IMR-90 (cell line): ENCODE measurements at regions not wholly inside any gene's neighbourhood (a gene's known extent, or its start where the extent isn't known, plus 50 kb on each side); places are given as distances from the start of the nearest gene placed in this dataset.

Experiments
- ATAC-seq: fragments of 200-7000 bp; cut with Tn5 transposase; 2 replicates; pipeline ENCODE4 v1.9.1; 2020; ENCODE audit warnings: low read depth, mild to moderate bottlenecking, moderate library complexity
- BruUV-seq: library from RNA; stranded (reverse); fragments of 400-500 nt; replicated peaks from 2 replicates; lab custom pipeline; 2021; lab: Mats Ljungman, UMichigan
- CTCF ChIA-PET: fragments of 300-600 bp; formaldehyde crosslinking; extraction: SDS; loops from one replicate; lab custom pipeline; 2021; ENCODE audit warnings: antibody characterized with exemption; lab: Yijun Ruan, JAX
- POLR2A ChIA-PET: fragments of 300-600 bp; sonication (Branson Sonifier 250); formaldehyde crosslinking; loops from one replicate; lab custom pipeline; 2022; ENCODE audit warnings: antibody characterized with exemption; ENCODE audit not compliant: unreplicated experiment; lab: Charles Lee
- DNase-seq: peaks from one replicate; pipeline ENCODE4 v3.0.0; 2013
- H2AFZ ChIP-seq: replicated peaks from 2 replicates; pipeline ENCODE3; 2013; ENCODE audit warnings: low read length, mild to moderate bottlenecking; ENCODE audit not compliant: poor library complexity
- H2AK5ac ChIP-seq: 2 replicates; pipeline ENCODE4 v1.6.1; 2013; ENCODE audit warnings: low read depth, low read length, inconsistent platforms
- H2AK9ac ChIP-seq: replicated peaks from 2 replicates; pipeline ENCODE3; 2013; ENCODE audit warnings: mild to moderate bottlenecking, low read depth, low read length, moderate library complexity; ENCODE audit not compliant: poor library complexity
- H2BK120ac ChIP-seq: 2 replicates; pipeline ENCODE4 v1.6.1; 2013; ENCODE audit warnings: low read depth, low read length, inconsistent platforms
- H2BK15ac ChIP-seq: 3 replicates; pipeline ENCODE4 v1.6.1; 2013; ENCODE audit warnings: low read depth, low read length, inconsistent platforms
- H2BK20ac ChIP-seq: 2 replicates; pipeline ENCODE4 v1.6.1; 2013; ENCODE audit warnings: low read depth, mild to moderate bottlenecking, inconsistent platforms, low read length, moderate library complexity
- H2BK5ac ChIP-seq: 2 replicates; pipeline ENCODE4 v1.6.1; 2013; ENCODE audit warnings: mild to moderate bottlenecking, low read depth, low read length, inconsistent platforms; ENCODE audit not compliant: poor library complexity, severe bottlenecking
- H3K14ac ChIP-seq: replicated peaks from 2 replicates; pipeline ENCODE4 v1.6.1; 2013; ENCODE audit warnings: low read depth, low read length, inconsistent platforms
- H3K18ac ChIP-seq: 2 replicates; pipeline ENCODE4 v1.6.1; 2013; ENCODE audit warnings: low read depth, low read length, control low read depth
- H3K23ac ChIP-seq: 2 replicates; pipeline ENCODE4 v1.6.1; 2013; ENCODE audit warnings: low read depth, low read length, inconsistent platforms
- H3K27ac ChIP-seq: 2 replicates; pipeline ENCODE4 v1.5.1; 2013; ENCODE audit warnings: mild to moderate bottlenecking, control low read depth, low read length; ENCODE audit not compliant: insufficient read depth
- H3K27me3 ChIP-seq: 2 replicates; pipeline ENCODE4 v1.6.1; 2013; ENCODE audit warnings: low read length; ENCODE audit not compliant: control insufficient read depth, insufficient read depth
- H3K36me3 ChIP-seq: 2 replicates; pipeline ENCODE4 v1.6.1; 2013; ENCODE audit warnings: low read length, mixed read lengths; ENCODE audit not compliant: control insufficient read depth, insufficient read depth
- H3K4ac ChIP-seq: 2 replicates; pipeline ENCODE4 v1.6.1; 2013; ENCODE audit warnings: low read depth, low read length, inconsistent platforms
- H3K4me1 ChIP-seq: 2 replicates; pipeline ENCODE4 v1.6.1; 2013; ENCODE audit warnings: low read length, mixed read lengths; ENCODE audit not compliant: control insufficient read depth, insufficient read depth
- H3K4me2 ChIP-seq: 2 replicates; pipeline ENCODE4 v1.6.1; 2013; ENCODE audit warnings: low read depth, mild to moderate bottlenecking, control low read depth, low read length, moderate library complexity
- H3K4me3 ChIP-seq: 2 replicates; pipeline ENCODE4 v1.5.1; 2013; ENCODE audit warnings: low read depth, mild to moderate bottlenecking, control low read depth, low read length, moderate library complexity; ENCODE audit not compliant: insufficient read depth
- H3K56ac ChIP-seq: 2 replicates; pipeline ENCODE4 v1.6.1; 2013; ENCODE audit warnings: low read length, inconsistent platforms; ENCODE audit not compliant: insufficient read depth; ENCODE audit errors: extremely low read depth
- H3K79me1 ChIP-seq, 2 experiments: 2 replicates each; pipeline ENCODE4 v1.6.1; 2013; ENCODE audit warnings: low read length in 2 of 2, inconsistent platforms in 1 of 2, low read depth in 1 of 2
- H3K9ac ChIP-seq: 2 replicates; pipeline ENCODE4 v1.6.1; 2013; ENCODE audit warnings: low read depth, low read length, control low read depth
- H3K9me1 ChIP-seq: 2 replicates; pipeline ENCODE4 v1.6.1; 2013; ENCODE audit warnings: low read length, inconsistent platforms; ENCODE audit not compliant: insufficient read depth
- H3K9me3 ChIP-seq: 2 replicates; pipeline ENCODE4 v1.6.1; 2013; ENCODE audit warnings: low read length; ENCODE audit not compliant: control insufficient read depth, insufficient read depth
- H4K20me1 ChIP-seq: 2 replicates; pipeline ENCODE4 v1.6.1; 2013; ENCODE audit warnings: low read length, inconsistent platforms; ENCODE audit not compliant: insufficient read depth
- H4K5ac ChIP-seq: 2 replicates; pipeline ENCODE4 v1.6.1; 2013; ENCODE audit warnings: mild to moderate bottlenecking, low read depth, low read length, control low read depth
- H4K8ac ChIP-seq, 2 experiments: 2 replicates each; pipeline ENCODE4 v1.6.1; 2013; ENCODE audit warnings: low read depth in 2 of 2, low read length in 2 of 2, control low read depth in 1 of 2, inconsistent platforms in 1 of 2
- H4K91ac ChIP-seq: 2 replicates; pipeline ENCODE4 v1.6.1; 2013; ENCODE audit warnings: low read depth, low read length, inconsistent platforms; ENCODE audit not compliant: insufficient read depth
- BHLHE40 ChIP-seq: fragments of 150-350 bp; IDR thresholded peaks from 2 replicates; pipeline ENCODE4 v1.6.1; 2016; ENCODE audit warnings: mild to moderate bottlenecking, low read depth, low read length
- CEBPB ChIP-seq: IDR thresholded peaks from 2 replicates; pipeline ENCODE4 v1.6.1; 2012; ENCODE audit warnings: low read depth, low read length, improper control_type of control experiment
- CHD1 ChIP-seq: IDR thresholded peaks from 2 replicates; pipeline ENCODE4 v1.6.1; 2012; ENCODE audit warnings: low read depth, low read length, improper control_type of control experiment
- CTCF ChIP-seq: conservative IDR thresholded peaks from 2 replicates; pipeline ENCODE4 v1.5.1; 2012; ENCODE audit warnings: mild to moderate bottlenecking, low read depth, low read length, improper control_type of control experiment
- FOS ChIP-seq: fragments of 150-350 bp; IDR thresholded peaks from 2 replicates; pipeline ENCODE4 v1.6.1; 2016; ENCODE audit warnings: low read depth, low read length
- MAFK ChIP-seq: IDR thresholded peaks from 2 replicates; pipeline ENCODE4 v1.6.1; 2012; ENCODE audit warnings: low read depth, low read length, improper control_type of control experiment
- MAZ ChIP-seq: IDR thresholded peaks from 2 replicates; pipeline ENCODE4 v1.6.1; 2012; ENCODE audit warnings: low read depth, mild to moderate bottlenecking, low read length, improper control_type of control experiment, moderate library complexity, borderline replicate concordance
- MXI1 ChIP-seq: IDR thresholded peaks from 2 replicates; pipeline ENCODE4 v1.6.1; 2012; ENCODE audit warnings: low read depth, mild to moderate bottlenecking, low read length, moderate library complexity, borderline replicate concordance
- NFE2L2 ChIP-seq: fragments of 150-350 bp; IDR thresholded peaks from 2 replicates; pipeline ENCODE4 v1.6.1; 2016; ENCODE audit warnings: low read depth, mild to moderate bottlenecking, low read length
- POLR2A ChIP-seq: IDR thresholded peaks from 2 replicates; pipeline ENCODE4 v1.6.1; 2012; ENCODE audit warnings: mild to moderate bottlenecking, low read depth, low read length
- RAD21 ChIP-seq: IDR thresholded peaks from 2 replicates; pipeline ENCODE4 v1.6.1; 2012; ENCODE audit warnings: low read length, improper control_type of control experiment
- RCOR1 ChIP-seq: IDR thresholded peaks from 2 replicates; pipeline ENCODE4 v1.6.1; 2012; ENCODE audit warnings: mild to moderate bottlenecking, low read length, improper control_type of control experiment; ENCODE audit not compliant: insufficient replicate concordance
- RFX5 ChIP-seq: IDR thresholded peaks from 2 replicates; pipeline ENCODE4 v1.8.0; 2012; ENCODE audit warnings: low read depth, mild to moderate bottlenecking, low read length, moderate library complexity
- SMC3 ChIP-seq: fragments of 150-350 bp; IDR thresholded peaks from 2 replicates; pipeline ENCODE4 v1.6.1; 2016; ENCODE audit warnings: low read depth, mild to moderate bottlenecking, antibody characterized with exemption, low read length, moderate library complexity
- WGBS, 2 experiments: methylation state at CpG; one replicate each; pipeline versions ENCODE4 v1.1.5 to v1.1.7; 2013; ENCODE audit warnings: missing lambda C conversion rate in 2 of 2; ENCODE audit not compliant: insufficient read length in 1 of 2; ENCODE audit errors: extremely low coverage in 2 of 2; 5-methylcytosine and 5-hydroxymethylcytosine counted together
- dilution Hi-C: fragments of 300-500 bp; cut with HindIII; formaldehyde crosslinking; loops from one replicate; pipeline ENCODE4 v1.14.3; 2018; ENCODE audit warnings: low sequenced_read_pairs; ENCODE audit not compliant: unreplicated experiment
- in situ Hi-C: fragments of 300-500 bp; cut with MboI; formaldehyde crosslinking; loops from 3 replicates; pipeline ENCODE4 v1.14.3; 2019; ENCODE audit warnings: low sequenced_read_pairs, inconsistent platforms, mixed read lengths
- intact Hi-C: fragments of 100-400 bp; cut with micrococcal nuclease; formaldehyde crosslinking; loops from 2 replicates; pipeline ENCODE4 v1.10.0; 2022
- TF ChIP-seq, protein P1 (sequence below): fragments of 150-350 bp; IDR thresholded peaks from 2 replicates; pipeline ENCODE4 v1.6.1; 2017; ENCODE audit warnings: mild to moderate bottlenecking, antibody characterized with exemption, low read length, low read depth
- TF ChIP-seq, protein P2 (sequence below): fragments of 150-350 bp; IDR thresholded peaks from 2 replicates; pipeline ENCODE4 v1.6.1; 2016; ENCODE audit warnings: low read depth, mild to moderate bottlenecking, low read length, moderate library complexity, borderline replicate concordance

- peaks cover 2% of the 10 kb centered on the region; the same call in 1 of the 2 replicates for H3K9me1 ChIP-seq
- H2BK20ac ChIP-seq = peak overlapping the region; percentile 43; the same call in 1 of the 2 replicates
- intact Hi-C loops (no loop called here), in situ Hi-C loops (no loop called here), dilution Hi-C loops (no loop called here)
- H3K27ac ChIP-seq = no peak overlapping the region
- H2BK5ac ChIP-seq = peak overlapping the region; percentile 24
- no peaks in the 10 kb centered on the region for H3K27me3 ChIP-seq
- H4K8ac ChIP-seq = peak overlapping the region in 1 of 2 experiments; percentile 40; a peak in 1 of 4 replicates
- H4K91ac ChIP-seq = peak overlapping the region; percentile 38; the same call in 1 of the 2 replicates
- no peaks in the 10 kb centered on the region for H3K36me3 ChIP-seq
- H3K79me1 ChIP-seq = no peaks in the 10 kb centered on the region
- no peak overlapping the region for H2AK9ac ChIP-seq
- H4K5ac ChIP-seq = no peak overlapping the region; the same call in 1 of the 2 replicates
- peak overlapping the region; percentile 56; the same call in 1 of the 2 replicates for H2BK120ac ChIP-seq
- H3K4me2 ChIP-seq = no peak overlapping the region
- BruUV-seq = no TSS peak
- H3K14ac ChIP-seq = no peak overlapping the region; the same call in 1 of the 2 replicates
- H3K4me1 ChIP-seq = no peaks in the 10 kb centered on the region; the same call in 1 of the 2 replicates
- no peaks in the 10 kb centered on the region for H3K9me3 ChIP-seq
- CTCF ChIA-PET = interaction anchor here (0.6 kb wide), 2 partner anchors 84 to 425 kb away, joined by 3 to 4 read pairs; no protein-coding TSS in a partner anchor
- H2BK15ac ChIP-seq = peak overlapping the region; percentile 65; the same call in 1 of the 3 replicates
- TF ChIP-seq NFE2L2 (no peak), RAD21 (no peak), FOS (no peak), CTCF (no peak), CHD1 (no peak), BHLHE40 (no peak), MAZ (no peak), MXI1 (no peak), RCOR1 (no peak), RFX5 (no peak), CEBPB (no peak), MAFK (no peak), POLR2A (no peak), SMC3 (no peak)
- TF ChIP-seq, protein P1, sequence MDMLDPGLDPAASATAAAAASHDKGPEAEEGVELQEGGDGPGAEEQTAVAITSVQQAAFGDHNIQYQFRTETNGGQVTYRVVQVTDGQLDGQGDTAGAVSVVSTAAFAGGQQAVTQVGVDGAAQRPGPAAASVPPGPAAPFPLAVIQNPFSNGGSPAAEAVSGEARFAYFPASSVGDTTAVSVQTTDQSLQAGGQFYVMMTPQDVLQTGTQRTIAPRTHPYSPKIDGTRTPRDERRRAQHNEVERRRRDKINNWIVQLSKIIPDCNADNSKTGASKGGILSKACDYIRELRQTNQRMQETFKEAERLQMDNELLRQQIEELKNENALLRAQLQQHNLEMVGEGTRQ = no peak
- TF ChIP-seq, protein P2, sequence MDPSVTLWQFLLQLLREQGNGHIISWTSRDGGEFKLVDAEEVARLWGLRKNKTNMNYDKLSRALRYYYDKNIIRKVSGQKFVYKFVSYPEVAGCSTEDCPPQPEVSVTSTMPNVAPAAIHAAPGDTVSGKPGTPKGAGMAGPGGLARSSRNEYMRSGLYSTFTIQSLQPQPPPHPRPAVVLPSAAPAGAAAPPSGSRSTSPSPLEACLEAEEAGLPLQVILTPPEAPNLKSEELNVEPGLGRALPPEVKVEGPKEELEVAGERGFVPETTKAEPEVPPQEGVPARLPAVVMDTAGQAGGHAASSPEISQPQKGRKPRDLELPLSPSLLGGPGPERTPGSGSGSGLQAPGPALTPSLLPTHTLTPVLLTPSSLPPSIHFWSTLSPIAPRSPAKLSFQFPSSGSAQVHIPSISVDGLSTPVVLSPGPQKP = no peak
- H2AK5ac ChIP-seq = peak overlapping the region; percentile 44; the same call in 1 of the 2 replicates
- H3K18ac ChIP-seq = no peak overlapping the region; the same call in 1 of the 2 replicates
- peak overlapping the region; percentile 40 for H2AFZ ChIP-seq
- H3K9ac ChIP-seq = no peak overlapping the region
- peak; percentile 51 for DNase-seq
- POLR2A ChIA-PET = no interaction called here
- no peak for ATAC-seq
- peak overlapping the region; percentile 41; the same call in 1 of the 2 replicates for H3K4ac ChIP-seq
- no peak overlapping the region for H3K56ac ChIP-seq
- no CpG with 5 or more reads among the region's 4 CpGs for WGBS, 2 experiments
- no peaks in the 10 kb centered on the region for H4K20me1 ChIP-seq
- H3K4me3 ChIP-seq = no peak overlapping the region
- H3K23ac ChIP-seq = peak overlapping the region; percentile 18; the same call in 1 of the 2 replicates
Measured at GRCh38 chr9:79215821-79216220, 355.9 kb upstream of the TLE4 start.
